GM12874 (cell line): ENCODE measurements at regions not wholly inside any gene's neighbourhood (a gene's known extent, or its start where the extent isn't known, plus 50 kb on each side); places are given as distances from the start of the nearest gene placed in this dataset.

Experiments used
- TF ChIP-seq, protein P1 (sequence below): IDR thresholded peaks from 2 replicates; pipeline ENCODE4 v1.5.1; 2011; ENCODE audit warnings: low read depth, mild to moderate bottlenecking, control low read depth, low read length, moderate library complexity; ENCODE audit not compliant: insufficient read depth

DNA sequence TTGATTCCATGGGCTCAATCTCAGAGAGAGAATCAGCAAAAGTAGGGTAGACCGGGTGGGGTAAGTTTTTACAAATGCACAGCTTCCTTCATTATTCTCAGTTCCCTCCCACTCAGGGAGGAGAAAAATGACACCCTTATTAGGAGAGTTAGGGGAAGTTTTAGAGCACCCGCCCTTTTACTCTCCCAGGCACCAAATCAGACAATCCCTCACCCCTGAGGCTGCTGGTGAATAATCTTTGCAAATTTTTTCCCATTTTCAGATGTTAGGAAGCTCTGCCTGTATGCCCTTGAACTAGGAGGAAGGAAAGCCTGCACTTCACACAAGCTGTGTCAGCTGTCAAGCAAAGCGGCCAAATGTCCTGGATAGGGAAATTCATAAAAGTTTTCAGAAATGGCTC, 834.9 kb downstream of the GRID1 start:
- TF ChIP-seq, protein P1, sequence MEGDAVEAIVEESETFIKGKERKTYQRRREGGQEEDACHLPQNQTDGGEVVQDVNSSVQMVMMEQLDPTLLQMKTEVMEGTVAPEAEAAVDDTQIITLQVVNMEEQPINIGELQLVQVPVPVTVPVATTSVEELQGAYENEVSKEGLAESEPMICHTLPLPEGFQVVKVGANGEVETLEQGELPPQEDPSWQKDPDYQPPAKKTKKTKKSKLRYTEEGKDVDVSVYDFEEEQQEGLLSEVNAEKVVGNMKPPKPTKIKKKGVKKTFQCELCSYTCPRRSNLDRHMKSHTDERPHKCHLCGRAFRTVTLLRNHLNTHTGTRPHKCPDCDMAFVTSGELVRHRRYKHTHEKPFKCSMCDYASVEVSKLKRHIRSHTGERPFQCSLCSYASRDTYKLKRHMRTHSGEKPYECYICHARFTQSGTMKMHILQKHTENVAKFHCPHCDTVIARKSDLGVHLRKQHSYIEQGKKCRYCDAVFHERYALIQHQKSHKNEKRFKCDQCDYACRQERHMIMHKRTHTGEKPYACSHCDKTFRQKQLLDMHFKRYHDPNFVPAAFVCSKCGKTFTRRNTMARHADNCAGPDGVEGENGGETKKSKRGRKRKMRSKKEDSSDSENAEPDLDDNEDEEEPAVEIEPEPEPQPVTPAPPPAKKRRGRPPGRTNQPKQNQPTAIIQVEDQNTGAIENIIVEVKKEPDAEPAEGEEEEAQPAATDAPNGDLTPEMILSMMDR = no peak

DNA sequence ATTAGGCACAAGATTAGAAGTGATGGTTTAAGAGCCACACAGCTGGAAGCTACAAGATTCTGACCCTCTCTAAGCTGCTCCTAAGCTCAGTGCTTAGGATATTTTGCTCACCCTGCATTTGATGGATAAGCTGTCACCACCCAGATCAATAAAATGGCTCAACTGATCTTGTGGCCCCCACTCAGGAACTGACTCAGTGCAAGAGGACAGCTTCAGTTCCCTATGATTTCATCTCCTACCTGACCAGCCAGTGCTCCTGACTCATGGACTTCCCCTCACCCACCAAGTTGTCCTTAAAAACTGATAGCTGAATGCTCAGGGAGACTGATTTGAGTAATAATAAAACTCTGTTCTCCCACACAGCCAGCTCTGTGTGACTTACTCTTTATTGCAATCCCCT, 833.8 kb downstream of the GRID1 start:
- TF ChIP-seq, protein P1 = no peak

DNA sequence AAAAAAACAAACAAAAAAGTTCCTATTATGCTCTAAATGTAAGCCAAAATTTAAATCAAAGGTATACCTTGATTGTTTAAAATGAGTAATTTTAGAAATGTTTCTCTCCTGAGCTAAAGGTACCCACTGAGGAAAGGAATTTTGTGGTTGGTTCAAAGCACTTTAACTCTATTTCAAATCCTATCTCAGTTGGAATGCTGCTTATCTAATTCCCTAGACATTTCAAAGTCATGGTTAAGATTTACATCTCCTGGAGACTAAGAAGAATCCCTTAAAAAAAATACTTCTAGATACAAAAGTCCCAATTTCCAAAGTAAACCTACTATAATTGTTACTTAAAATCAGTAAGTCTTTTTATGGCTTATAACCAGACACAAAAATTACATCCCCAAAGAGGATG, 830.7 kb downstream of the GRID1 start:
- TF ChIP-seq, protein P1 = no peak

DNA sequence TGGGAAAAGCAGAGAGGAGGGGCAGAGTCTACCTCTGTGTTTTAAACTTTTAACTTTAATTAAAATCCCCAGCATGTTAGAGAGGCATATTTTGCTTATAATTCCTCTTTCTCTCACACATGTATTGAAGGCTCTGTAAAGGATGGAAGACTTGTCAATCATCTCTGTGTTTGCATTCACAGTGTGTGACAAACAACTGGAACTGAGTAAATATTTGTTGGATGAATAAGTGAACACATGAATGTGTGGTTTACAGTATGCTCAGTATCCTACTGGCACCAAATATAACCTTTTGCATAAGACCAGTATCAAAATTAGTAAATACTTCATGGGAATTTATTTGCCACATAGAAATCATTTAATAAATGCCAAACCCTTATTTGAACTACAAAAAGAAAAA, 829.0 kb downstream of the GRID1 start:
- TF ChIP-seq, protein P1 = no peak

DNA sequence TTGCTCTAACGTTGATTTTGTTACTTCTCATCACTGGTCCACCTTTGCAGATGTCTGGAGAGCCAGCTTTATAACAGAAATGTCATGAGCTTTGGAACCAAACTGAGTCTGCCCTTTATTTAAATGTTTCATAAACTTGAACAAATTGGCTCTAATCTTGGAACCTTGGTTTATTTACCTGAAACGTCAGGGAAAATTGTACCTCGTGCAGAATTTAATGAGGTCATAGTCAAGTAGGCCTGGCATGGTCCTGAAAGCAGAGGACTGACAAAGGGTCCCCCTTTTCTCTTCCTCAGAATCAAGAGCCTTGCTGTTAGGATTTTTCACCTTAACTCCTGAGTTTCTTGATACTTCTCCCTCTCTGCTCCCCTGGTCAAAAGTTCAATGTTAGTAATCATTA, 828.0 kb downstream of the GRID1 start:
- TF ChIP-seq, protein P1 = no peak

DNA sequence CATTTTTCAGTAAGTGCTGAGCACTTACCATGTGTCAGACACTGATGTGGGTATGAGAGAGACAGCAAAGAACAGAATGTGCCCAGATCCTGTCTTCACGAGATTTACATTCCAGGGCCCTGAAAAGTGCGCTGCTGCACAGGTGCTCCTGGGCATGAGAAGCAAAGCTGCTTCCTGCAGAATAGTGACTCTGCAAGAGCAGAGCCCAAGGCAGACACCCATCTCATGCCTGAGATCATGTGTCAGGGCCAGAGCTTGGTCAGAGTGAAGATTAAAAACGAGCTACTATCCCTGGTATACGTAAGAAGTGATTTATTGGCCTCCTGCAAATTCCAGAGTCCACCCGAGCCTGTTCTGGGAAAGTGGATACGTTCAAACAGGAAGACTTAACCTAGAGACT, 824.4 kb downstream of the GRID1 start:
- TF ChIP-seq, protein P1 = no peak

DNA sequence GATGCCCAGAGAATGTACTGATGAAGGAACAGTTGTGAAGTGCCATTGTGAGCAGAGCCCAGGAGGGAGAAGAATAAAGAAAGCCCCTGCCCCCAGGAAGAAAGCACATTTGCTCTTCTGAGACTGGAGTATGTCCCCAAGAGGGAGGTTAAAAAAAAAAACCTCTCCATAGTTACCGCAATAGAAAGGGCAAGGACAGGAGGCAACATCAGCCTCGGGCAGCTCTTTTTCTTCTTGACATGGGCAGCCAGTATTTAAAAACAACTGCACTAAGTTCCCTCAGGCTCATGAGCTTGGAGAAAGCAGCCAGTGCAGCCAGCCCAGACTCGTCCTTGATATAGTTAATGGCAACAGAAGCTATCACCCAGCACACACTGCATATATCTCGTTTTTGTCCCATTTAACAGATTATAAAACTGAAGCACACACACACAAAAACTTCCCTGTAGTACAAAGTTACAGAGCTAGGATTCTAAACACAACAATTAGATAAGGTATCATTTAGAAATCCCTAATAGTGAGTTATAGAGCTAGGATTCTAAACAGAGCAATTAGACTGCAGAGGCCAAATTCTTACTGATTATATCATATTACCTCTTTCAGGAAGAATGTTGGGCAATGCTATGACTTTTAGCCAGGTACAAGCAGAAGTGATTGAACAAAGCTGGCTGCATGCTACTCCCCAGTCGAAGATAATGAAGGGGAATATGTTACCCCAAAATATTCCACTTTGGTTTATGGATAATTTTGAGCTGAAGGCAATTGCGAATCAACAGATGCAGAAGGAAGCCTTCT, 823.5 kb downstream of the GRID1 start:
- TF ChIP-seq, protein P1 = no peak
